ENCODE measurements at regions not wholly inside any gene's neighbourhood (a gene's known extent, or its start where the extent isn't known, plus 50 kb on each side); places are given as distances from the start of the nearest gene placed in this dataset.
A peak's percentile ranks its signal among the peaks of the same experiment; 100 is the strongest.

- H2AFZ ChIP-seq (ENCODE audit: low read depth, low read length): no peak overlapping the region
- H3K4me1 ChIP-seq (ENCODE audit: insufficient read depth, low read length): peaks cover 7% of the 10 kb centered on the region
- no peak overlapping the region for H3K27ac ChIP-seq (ENCODE audit: low read depth, low read length)
- no peak overlapping the region for H3K4me2 ChIP-seq (ENCODE audit: low read length)
- H3K27me3 ChIP-seq (ENCODE audit: insufficient read depth, low read length): no peaks in the 10 kb centered on the region
- no peaks in the 10 kb centered on the region for H3K27me3 Mint-ChIP-seq (ENCODE audit: low read depth, unreplicated experiment)
- peak; percentile 13 for DNase-seq (ENCODE audit: low read depth)
- no peak overlapping the region for H3K4me3 Mint-ChIP-seq (ENCODE audit: unreplicated experiment)
- H3K4me3 ChIP-seq (ENCODE audit: insufficient read depth, low read depth, low read length): no peak overlapping the region
- peaks cover 7% of the 10 kb centered on the region for H3K4me1 Mint-ChIP-seq (ENCODE audit: low read depth, unreplicated experiment)
- peaks cover 19% of the 10 kb centered on the region for H3K79me2 ChIP-seq (ENCODE audit: insufficient read depth, low read length)
- H3K36me3 Mint-ChIP-seq (ENCODE audit: low read depth, unreplicated experiment): no peaks in the 10 kb centered on the region
- no peak for TF ChIP-seq EZH2 (IDR thresholded peaks at IDR 0.05; ENCODE audit: insufficient read depth, low read length)
- TF ChIP-seq CTCF (IDR thresholded peaks at IDR 0.05; ENCODE audit: insufficient read depth, low read depth, low read length): no peak
- no peaks in the 10 kb centered on the region for H4K20me1 ChIP-seq (ENCODE audit: insufficient read depth, low read length)
- H3K36me3 ChIP-seq (ENCODE audit: insufficient read depth, low read length): no peaks in the 10 kb centered on the region
- H3K27ac Mint-ChIP-seq (ENCODE audit: unreplicated experiment): no peak overlapping the region
- no peak for FAIRE-seq
- no peaks in the 10 kb centered on the region for H3K9me3 ChIP-seq (ENCODE audit: insufficient read depth, low read depth, low read length)
- H3K9ac ChIP-seq (ENCODE audit: low read length): no peak overlapping the region
- H3K9me3 Mint-ChIP-seq (ENCODE audit: unreplicated experiment): no peaks in the 10 kb centered on the region
Observed at GRCh38 chrX:37910186-37910585, 62.8 kb upstream of the DYNLT3 start.

GRCh38 chrX:37912304-37912703 is 64.9 kb upstream of the DYNLT3 start:
- TF ChIP-seq CTCF (IDR thresholded peaks at IDR 0.05; ENCODE audit: insufficient read depth, low read depth, low read length) (no peak), EZH2 (IDR thresholded peaks at IDR 0.05; ENCODE audit: insufficient read depth, low read length) (no peak)
- H3K4me3 ChIP-seq (ENCODE audit: insufficient read depth, low read depth, low read length): no peak overlapping the region
- peak; percentile 82 for DNase-seq (ENCODE audit: low read depth)

GRCh38 chrX:37912777-37913176 is 65.4 kb upstream of the DYNLT3 start:
- H3K4me1 Mint-ChIP-seq (ENCODE audit: low read depth, unreplicated experiment): peaks cover 5% of the 10 kb centered on the region
- peak overlapping the region; percentile 15 for H3K4me2 ChIP-seq (ENCODE audit: low read length)
- no peaks in the 10 kb centered on the region for H3K4me1 ChIP-seq (ENCODE audit: insufficient read depth, low read length)
- no peaks in the 10 kb centered on the region for H3K27me3 Mint-ChIP-seq (ENCODE audit: low read depth, unreplicated experiment)
- H3K4me3 Mint-ChIP-seq (ENCODE audit: unreplicated experiment): no peak overlapping the region
- no peaks in the 10 kb centered on the region for H3K27me3 ChIP-seq (ENCODE audit: insufficient read depth, low read length)
- peaks cover 12% of the 10 kb centered on the region for H3K79me2 ChIP-seq (ENCODE audit: insufficient read depth, low read length)
- H2AFZ ChIP-seq (ENCODE audit: low read depth, low read length): no peak overlapping the region
- DNase-seq (ENCODE audit: low read depth) (peak; percentile 24), FAIRE-seq (peak; percentile 37)
- TF ChIP-seq EZH2 (IDR thresholded peaks at IDR 0.05; ENCODE audit: insufficient read depth, low read length) (no peak), CTCF (IDR thresholded peaks at IDR 0.05; ENCODE audit: insufficient read depth, low read depth, low read length) (no peak)
- no peak overlapping the region for H3K27ac ChIP-seq (ENCODE audit: low read depth, low read length)
- H3K9ac ChIP-seq (ENCODE audit: low read length): no peak overlapping the region
- no peaks in the 10 kb centered on the region for H3K36me3 ChIP-seq (ENCODE audit: insufficient read depth, low read length)
- no peak overlapping the region for H3K27ac Mint-ChIP-seq (ENCODE audit: unreplicated experiment)
- H3K4me3 ChIP-seq (ENCODE audit: insufficient read depth, low read depth, low read length): no peak overlapping the region
- no peaks in the 10 kb centered on the region for H4K20me1 ChIP-seq (ENCODE audit: insufficient read depth, low read length)
- no peaks in the 10 kb centered on the region for H3K9me3 ChIP-seq (ENCODE audit: insufficient read depth, low read depth, low read length)
- H3K36me3 Mint-ChIP-seq (ENCODE audit: low read depth, unreplicated experiment): no peaks in the 10 kb centered on the region
- no peaks in the 10 kb centered on the region for H3K9me3 Mint-ChIP-seq (ENCODE audit: unreplicated experiment)

More at GRCh38 chrX:37912304-37912703, 64.9 kb upstream of the DYNLT3 start:
- Histone ChIP-seq H2AFZ (ENCODE audit: low read depth, low read length) (no peak overlapping the region), H3K4me2 (ENCODE audit: low read length) (no peak overlapping the region), H3K27me3 (ENCODE audit: insufficient read depth, low read length) (no peaks in the 10 kb centered on the region), H3K4me1 (ENCODE audit: insufficient read depth, low read length) (no peaks in the 10 kb centered on the region), H3K27ac (ENCODE audit: low read depth, low read length) (peak overlapping the region; percentile 61), H4K20me1 (ENCODE audit: insufficient read depth, low read length) (no peaks in the 10 kb centered on the region), H3K9ac (ENCODE audit: low read length) (no peak overlapping the region), H3K9me3 (ENCODE audit: insufficient read depth, low read depth, low read length) (no peaks in the 10 kb centered on the region), H3K36me3 (ENCODE audit: insufficient read depth, low read length) (no peaks in the 10 kb centered on the region), H3K79me2 (ENCODE audit: insufficient read depth, low read length) (peaks cover 13% of the 10 kb centered on the region)
- no peak overlapping the region for H3K27ac Mint-ChIP-seq (ENCODE audit: unreplicated experiment)
- peaks cover 5% of the 10 kb centered on the region for H3K4me1 Mint-ChIP-seq (ENCODE audit: low read depth, unreplicated experiment)
- H3K27me3 Mint-ChIP-seq (ENCODE audit: low read depth, unreplicated experiment): no peaks in the 10 kb centered on the region
- peak; percentile 20 for FAIRE-seq
- no peaks in the 10 kb centered on the region for H3K36me3 Mint-ChIP-seq (ENCODE audit: low read depth, unreplicated experiment)
- no peak overlapping the region for H3K4me3 Mint-ChIP-seq (ENCODE audit: unreplicated experiment)
- H3K9me3 Mint-ChIP-seq (ENCODE audit: unreplicated experiment): no peaks in the 10 kb centered on the region

Measured in astrocyte (in vitro differentiated cells and primary cell).